Lower leg skin (tissue), 3 donors: ENCODE measurements at regions not wholly inside any gene's neighbourhood (a gene's known extent, or its start where the extent isn't known, plus 50 kb on each side); places are given as distances from the start of the nearest gene placed in this dataset.
"Not testable (repeated sequence)": the region's sequence is repeated elsewhere in the genome, so short reads cannot be mapped to it uniquely, and the experiment has no call there.

ENCODE experiments used
- CTCF ChIP-seq, 3 donors: fragments of 450-650 bp; IDR thresholded peaks; one replicate each; pipeline ENCODE4 v1.5.1; 2016; ENCODE audit warnings: antibody characterized with exemption in 3 of 3, mild to moderate bottlenecking in 3 of 3, moderate library complexity in 2 of 3
- POLR2A ChIP-seq, 2 donors: fragments of 450-650 bp; IDR thresholded peaks; one replicate each; pipeline ENCODE4 v1.6.1; 2016 to 2017; ENCODE audit warnings: antibody characterized with exemption in 2 of 2, mild to moderate bottlenecking in 1 of 2, moderate library complexity in 1 of 2

- TF ChIP-seq CTCF, POLR2A (IDR thresholded peaks at IDR 0.05): not testable (repeated sequence)
Observed at GRCh38 chr7:153797363-153797762, 254.8 kb upstream of the DPP6 start.
